B cell (primary cell): ENCODE measurements at regions not wholly inside any gene's neighbourhood (a gene's known extent, or its start where the extent isn't known, plus 50 kb on each side); places are given as distances from the start of the nearest gene placed in this dataset.

Source experiments
- ATAC-seq: fragments of 200-7000 bp; cut with Tn5 transposase; one replicate; pipeline ENCODE4 v1.10.0; 2021; ENCODE audit warnings: low read depth, mild to moderate bottlenecking, moderate number of reproducible peaks, moderate library complexity
- CTCF ChIA-PET: fragments of 350-600 bp; sonication (Branson Sonifier 250); formaldehyde crosslinking; loops from one replicate; lab custom pipeline; 2021; ENCODE audit warnings: antibody characterized with exemption, inconsistent platforms; lab: Charles Lee
- POLR2A ChIA-PET: fragments of 350-600 bp; sonication (Branson Sonifier 250); formaldehyde crosslinking; loops from one replicate; lab custom pipeline; 2021; ENCODE audit warnings: antibody characterized with exemption; lab: Charles Lee
- DNase-seq: peaks from one replicate; pipeline ENCODE4 v3.0.0; 2013
- H2AFZ ChIP-seq: 2 replicates; pipeline ENCODE4 v1.6.1; 2012; ENCODE audit warnings: mild to moderate bottlenecking, low read depth, low read length; ENCODE audit not compliant: insufficient read depth, poor library complexity, severe bottlenecking
- H3K27ac ChIP-seq, 2 donors: 1 replicate in 1 of 2; 2 replicates in 1 of 2; pipeline ENCODE4 v1.5.1; 2012 to 2013; ENCODE audit warnings: low read length in 2 of 2, mild to moderate bottlenecking in 2 of 2, moderate library complexity in 1 of 2
- H3K27me3 ChIP-seq, 4 experiments: fragments of 200-600 bp in 1 of 4; sonication (generic) in 1 of 4; replicated peaks in 1 of 4; 1 replicate in 2 of 4; 2 replicates in 2 of 4; pipeline versions ENCODE4 v1.6.1 to v1.7.0; 2013 to 2016; ENCODE audit warnings: low read length in 3 of 4, mild to moderate bottlenecking in 2 of 4, mixed read lengths in 1 of 4, moderate library complexity in 1 of 4; ENCODE audit not compliant: insufficient read depth in 4 of 4, control insufficient read depth in 3 of 4; ENCODE audit errors: control extremely low read depth in 1 of 4
- H3K36me3 ChIP-seq, 2 experiments: replicated peaks in 1 of 2; 1 replicate in 1 of 2; 2 replicates in 1 of 2; pipeline versions ENCODE4 v1.6.1 to v1.7.1; 2013; ENCODE audit warnings: low read length in 1 of 2; ENCODE audit not compliant: insufficient read depth in 2 of 2, control insufficient read depth in 1 of 2; ENCODE audit errors: control extremely low read depth in 1 of 2, extremely low read depth in 1 of 2
- H3K4me1 ChIP-seq, 2 donors: fragments of 200-600 bp in 1 of 2; sonication (generic) in 1 of 2; 1 replicate in 1 of 2; 2 replicates in 1 of 2; pipeline versions ENCODE4 v1.5.1 to v1.6.1; 2013 to 2017; ENCODE audit warnings: low read length in 2 of 2; ENCODE audit not compliant: control insufficient read depth in 2 of 2, insufficient read depth in 2 of 2
- H3K4me2 ChIP-seq: replicated peaks from 2 replicates; pipeline ENCODE3; 2012; ENCODE audit warnings: mild to moderate bottlenecking, low read depth, low read length; ENCODE audit not compliant: poor library complexity, severe bottlenecking
- H3K4me3 ChIP-seq, 5 experiments: fragments of 200-600 bp in 1 of 5; sonication (generic) in 1 of 5; 1 replicate in 3 of 5; 2 replicates in 2 of 5; pipeline versions ENCODE4 v1.5.1 to v1.7.0; 2011 to 2016; ENCODE audit warnings: low read length in 4 of 5, mild to moderate bottlenecking in 4 of 5, low read depth in 2 of 5, control low read depth in 1 of 5, moderate library complexity in 1 of 5; ENCODE audit not compliant: insufficient read depth in 1 of 5; ENCODE audit errors: control extremely low read depth in 1 of 5, extremely low read depth in 1 of 5
- H3K79me2 ChIP-seq: fragments of 200-600 bp; sonication (generic); one replicate; pipeline ENCODE4 v1.6.0; 2016; ENCODE audit warnings: low read length; ENCODE audit not compliant: control insufficient read depth, insufficient read depth
- H3K9ac ChIP-seq: fragments of 200-600 bp; sonication (generic); 2 replicates; pipeline ENCODE4 v1.6.1; 2017; ENCODE audit warnings: mild to moderate bottlenecking, low read length, moderate library complexity
- H3K9me3 ChIP-seq, 3 donors: one replicate each; pipeline versions ENCODE4 v1.6.1 to v1.7.1; 2013; ENCODE audit warnings: low read length in 2 of 3; ENCODE audit not compliant: control insufficient read depth in 2 of 3, insufficient read depth in 1 of 3; ENCODE audit errors: control extremely low read depth in 1 of 3
- H4K20me1 ChIP-seq: 2 replicates; pipeline ENCODE4 v1.6.0; 2012; ENCODE audit warnings: mild to moderate bottlenecking, low read length; ENCODE audit not compliant: insufficient read depth, control insufficient read depth, poor library complexity, severe bottlenecking
- H3K27ac Mint-ChIP-seq: one replicate; pipeline ENCODE4 v1.8.0; 2021; ENCODE audit warnings: mixed read lengths
- H3K27me3 Mint-ChIP-seq: one replicate; pipeline ENCODE4 v1.8.0; 2021; ENCODE audit warnings: mixed read lengths
- H3K4me1 Mint-ChIP-seq: one replicate; pipeline ENCODE4 v1.8.0; 2021; ENCODE audit warnings: mixed read lengths
- H3K4me3 Mint-ChIP-seq: one replicate; pipeline ENCODE4 v1.8.0; 2021; ENCODE audit warnings: mixed read lengths
- H3K9me3 Mint-ChIP-seq: one replicate; pipeline ENCODE4 v1.8.0; 2022; ENCODE audit warnings: mixed read lengths; ENCODE audit not compliant: insufficient read depth
- EZH2 ChIP-seq: IDR thresholded peaks from 2 replicates; pipeline ENCODE4 v1.6.1; 2012; ENCODE audit warnings: borderline replicate concordance, low read depth, mild to moderate bottlenecking, moderate library complexity, low read length; ENCODE audit not compliant: insufficient read depth, poor library complexity, severe bottlenecking
- WGBS: methylation state at CpG from one replicate; pipeline ENCODE4 v1.1.5; 2013; ENCODE audit warnings: missing lambda C conversion rate; ENCODE audit not compliant: insufficient coverage; 5-methylcytosine and 5-hydroxymethylcytosine counted together
- intact Hi-C: fragments of 100-400 bp; cut with micrococcal nuclease; formaldehyde crosslinking; loops from one replicate; pipeline ENCODE4 v1.10.0; 2022
- TF ChIP-seq, protein P1 (sequence below): fragments of 200-600 bp; IDR thresholded peaks from one replicate; pipeline ENCODE4 v1.8.0; 2022; ENCODE audit warnings: antibody characterized with exemption, mild to moderate bottlenecking

- intact Hi-C loops = no loop called here
- Mint-ChIP-seq H3K4me1 (no peaks in the 10 kb centered on the region), H3K27ac (no peak overlapping the region), H3K27me3 (peaks cover 4% of the 10 kb centered on the region), H3K9me3 (peaks cover 10% of the 10 kb centered on the region), H3K4me3 (no peak overlapping the region)
- Histone ChIP-seq H3K36me3 (no peaks in the 10 kb centered on the region), H3K4me1 (no peaks in the 10 kb centered on the region), H2AFZ (no peak overlapping the region), H3K9ac (no peak overlapping the region), H3K4me3 (no peak overlapping the region), H3K27ac (no peak overlapping the region), H3K27me3 (no peaks in the 10 kb centered on the region), H3K9me3 (peaks cover 0 to 12% (median 0%) of the 10 kb centered on the region in 3 donors), H3K4me2 (no peak overlapping the region), H4K20me1 (no peaks in the 10 kb centered on the region), H3K79me2 (no peaks in the 10 kb centered on the region)
- ATAC-seq (no peak), DNase-seq (no peak)
- TF ChIP-seq, protein P1, sequence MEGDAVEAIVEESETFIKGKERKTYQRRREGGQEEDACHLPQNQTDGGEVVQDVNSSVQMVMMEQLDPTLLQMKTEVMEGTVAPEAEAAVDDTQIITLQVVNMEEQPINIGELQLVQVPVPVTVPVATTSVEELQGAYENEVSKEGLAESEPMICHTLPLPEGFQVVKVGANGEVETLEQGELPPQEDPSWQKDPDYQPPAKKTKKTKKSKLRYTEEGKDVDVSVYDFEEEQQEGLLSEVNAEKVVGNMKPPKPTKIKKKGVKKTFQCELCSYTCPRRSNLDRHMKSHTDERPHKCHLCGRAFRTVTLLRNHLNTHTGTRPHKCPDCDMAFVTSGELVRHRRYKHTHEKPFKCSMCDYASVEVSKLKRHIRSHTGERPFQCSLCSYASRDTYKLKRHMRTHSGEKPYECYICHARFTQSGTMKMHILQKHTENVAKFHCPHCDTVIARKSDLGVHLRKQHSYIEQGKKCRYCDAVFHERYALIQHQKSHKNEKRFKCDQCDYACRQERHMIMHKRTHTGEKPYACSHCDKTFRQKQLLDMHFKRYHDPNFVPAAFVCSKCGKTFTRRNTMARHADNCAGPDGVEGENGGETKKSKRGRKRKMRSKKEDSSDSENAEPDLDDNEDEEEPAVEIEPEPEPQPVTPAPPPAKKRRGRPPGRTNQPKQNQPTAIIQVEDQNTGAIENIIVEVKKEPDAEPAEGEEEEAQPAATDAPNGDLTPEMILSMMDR = no peak
- no peak for TF ChIP-seq EZH2
- 100% methylated on average over 1 of the region's 3 CpGs for WGBS
- ChIA-PET POLR2A (no interaction called here), CTCF (interaction anchor here (0.9 to 2.4 kb wide), 3 partner anchors 9 to 368 kb away, joined by 3 to 20 read pairs (median 5); no protein-coding TSS in a partner anchor)
Measured at GRCh38 chr2:43116988-43117387, 109.4 kb downstream of the ZFP36L2 start.

DNA sequence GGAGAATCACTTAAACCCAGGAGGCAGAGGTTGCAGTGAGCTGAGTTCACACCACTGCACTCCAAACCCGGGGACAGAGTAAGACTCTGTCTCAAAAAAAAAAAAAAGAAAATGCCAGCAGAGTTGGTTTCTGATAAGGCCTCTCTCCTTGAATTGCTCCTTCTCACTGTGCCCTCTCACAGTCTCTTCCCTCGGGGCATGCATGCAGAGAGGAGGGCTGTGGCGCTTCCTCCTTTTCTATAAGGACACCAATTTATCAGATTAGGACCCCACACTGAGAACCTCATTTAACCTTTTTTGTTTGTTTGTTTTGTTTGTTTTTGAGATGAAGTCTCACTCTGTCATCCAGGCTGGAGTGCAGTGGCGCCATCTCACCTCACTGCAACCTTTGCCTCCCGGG is 110.5 kb downstream of the ZFP36L2 start:
- Histone ChIP-seq H3K4me1 (peaks cover 0 to 1% of the 10 kb centered on the region in 2 donors), H2AFZ (no peak overlapping the region), H4K20me1 (no peaks in the 10 kb centered on the region), H3K4me2 (no peak overlapping the region), H3K36me3 (no peaks in the 10 kb centered on the region), H3K9me3 (peaks cover 0 to 12% (median 0%) of the 10 kb centered on the region in 3 donors), H3K27ac (no peak overlapping the region), H3K27me3 (no peaks in the 10 kb centered on the region), H3K4me3 (no peak overlapping the region), H3K9ac (no peak overlapping the region), H3K79me2 (no peaks in the 10 kb centered on the region)
- no peak for DNase-seq
- 70% methylated on average over 2 of the region's 5 CpGs for WGBS
- ChIA-PET CTCF (interaction anchor here (0.9 to 2.4 kb wide), 3 partner anchors 10 to 11 kb away, joined by 3 to 20 read pairs (median 5); no protein-coding TSS in a partner anchor), POLR2A (no interaction called here)
- Mint-ChIP-seq H3K9me3 (peaks cover 10% of the 10 kb centered on the region), H3K4me1 (no peaks in the 10 kb centered on the region), H3K27ac (no peak overlapping the region), H3K4me3 (no peak overlapping the region), H3K27me3 (peaks cover 4% of the 10 kb centered on the region)
- no peak for TF ChIP-seq EZH2
- TF ChIP-seq, protein P1 = no peak
- intact Hi-C loops = no loop called here
- no peak for ATAC-seq
